Erythroblast (primary cell): ENCODE measurements at regions not wholly inside any gene's neighbourhood (a gene's known extent, or its start where the extent isn't known, plus 50 kb on each side); places are given as distances from the start of the nearest gene placed in this dataset.

Experiments used
- GATA1 ChIP-seq: IDR thresholded peaks from 2 replicates; pipeline ENCODE4 v1.6.1; 2011; ENCODE audit warnings: low read depth, mild to moderate bottlenecking, control low read depth, low read length, moderate library complexity
- POLR2A ChIP-seq: IDR thresholded peaks from 2 replicates; pipeline ENCODE4 v1.6.1; 2011; ENCODE audit warnings: mild to moderate bottlenecking, low read length

DNA sequence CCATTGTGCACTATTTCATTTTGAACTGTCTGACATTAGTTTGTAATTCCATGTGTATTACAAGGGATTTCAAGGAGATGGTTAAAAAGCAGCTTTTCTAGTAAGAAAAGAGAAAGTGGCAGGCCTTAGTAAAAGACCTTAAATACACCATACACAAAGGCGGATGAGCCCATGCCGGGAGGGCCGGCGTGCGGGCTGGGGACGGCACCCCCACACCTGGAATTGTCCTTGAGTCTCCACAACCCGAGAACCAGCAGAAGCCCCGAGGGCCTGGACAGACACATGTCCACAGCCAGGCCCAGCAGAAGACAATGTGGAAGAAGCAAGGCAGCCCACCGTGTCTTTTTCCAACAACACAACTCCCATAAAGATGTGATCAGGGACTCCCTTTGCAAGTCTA is 123.7 kb upstream of the TCERG1L start:
- TF ChIP-seq POLR2A (no peak), GATA1 (no peak)
